HepG2 (cell line): ENCODE measurements at regions not wholly inside any gene's neighbourhood (a gene's known extent, or its start where the extent isn't known, plus 50 kb on each side); places are given as distances from the start of the nearest gene placed in this dataset.

Source experiments
- ATAC-seq: fragments of 200-7000 bp; cut with Tn5 transposase; 3 replicates; pipeline ENCODE4 v1.9.1; 2020; ENCODE audit warnings: mild to moderate bottlenecking, moderate library complexity
- BruUV-seq: library from RNA; stranded (reverse); fragments of 400-500 nt; replicated peaks from 2 replicates; lab custom pipeline; 2021; lab: Mats Ljungman, UMichigan
- CTCF ChIA-PET: fragments of 300-600 bp; formaldehyde crosslinking; extraction: SDS; loops from one replicate; lab custom pipeline; 2021; ENCODE audit warnings: low total read pairs, inconsistent platforms, low intra/inter-chr PET ratio; lab: Yijun Ruan, JAX
- POLR2A ChIA-PET: fragments of 350-600 bp; sonication (Branson Sonifier 250); formaldehyde crosslinking; loops from one replicate; lab custom pipeline; 2020; ENCODE audit warnings: antibody characterized with exemption, inconsistent platforms; lab: Yijun Ruan, JAX
- DNase-seq: peaks from one replicate; pipeline ENCODE4 v3.0.0-alpha.2; 2015; ENCODE audit warnings: low spot score
- FAIRE-seq: peaks from 3 replicates; lab custom pipeline; 2011; peaks lifted over from hg19 to GRCh38; lab: Jason Lieb, UNC
- H2AFZ ChIP-seq: one replicate; pipeline ENCODE4 v1.6.1; 2011; ENCODE audit warnings: low read length, inconsistent platforms
- H3K27ac ChIP-seq: fragments of 300-600 bp; 3 replicates; pipeline ENCODE4 v1.8.0; 2011; ENCODE audit warnings: mixed run types, mild to moderate bottlenecking, mixed read lengths, low read length, inconsistent platforms; ENCODE audit not compliant: insufficient read depth; ENCODE audit errors: extremely low read length
- H3K27me3 ChIP-seq, 2 experiments: fragments of 200-600 bp in 1 of 2; 2 replicates in 1 of 2; 3 replicates in 1 of 2; pipeline versions ENCODE4 v1.6.0 to v1.8.0; 2011; ENCODE audit warnings: low read length in 2 of 2, mild to moderate bottlenecking in 2 of 2, moderate library complexity in 2 of 2, inconsistent platforms in 1 of 2; ENCODE audit not compliant: insufficient read depth in 2 of 2, control insufficient read depth in 1 of 2
- H3K36me3 ChIP-seq, 2 experiments: fragments of 200-600 bp in 1 of 2; replicated peaks in 1 of 2; 2 replicates in 1 of 2; 3 replicates in 1 of 2; pipeline versions ENCODE4 v1.5.1 to v1.8.0; 2011; ENCODE audit warnings: low read length in 2 of 2, inconsistent platforms in 1 of 2; ENCODE audit not compliant: insufficient read depth in 2 of 2, control insufficient read depth in 1 of 2
- H3K4me1 ChIP-seq: 2 replicates; pipeline ENCODE4 v1.5.1; 2012; ENCODE audit warnings: low read length, inconsistent platforms; ENCODE audit not compliant: insufficient read depth
- H3K4me2 ChIP-seq: 2 replicates; pipeline ENCODE4 v1.6.0; 2011; ENCODE audit warnings: low read depth, low read length, inconsistent platforms
- H3K4me3 ChIP-seq, 3 experiments: fragments of 200-600 bp in 1 of 3; sonication (generic), shearing (Covaris generic) in 1 of 3; replicated peaks in 1 of 3; 2 replicates each; pipeline ENCODE4 v1.5.1; 2011 to 2016; ENCODE audit warnings: low read length in 3 of 3, inconsistent platforms in 2 of 3, low read depth in 2 of 3, mild to moderate bottlenecking in 2 of 3, control low read depth in 1 of 3, mixed read lengths in 1 of 3; ENCODE audit not compliant: insufficient read depth in 1 of 3
- H3K79me2 ChIP-seq: one replicate; pipeline ENCODE4 v1.6.1; 2011; ENCODE audit warnings: low read length, inconsistent platforms; ENCODE audit not compliant: insufficient read depth
- H3K9ac ChIP-seq: 2 replicates; pipeline ENCODE4 v1.6.0; 2011; ENCODE audit warnings: mild to moderate bottlenecking, low read depth, low read length, inconsistent platforms; ENCODE audit not compliant: insufficient read depth
- H3K9me3 ChIP-seq: 2 replicates; pipeline ENCODE4 v1.5.1; 2012; ENCODE audit warnings: mild to moderate bottlenecking, low read length
- H4K20me1 ChIP-seq: 2 replicates; pipeline ENCODE4 v1.6.0; 2011; ENCODE audit warnings: inconsistent platforms, mild to moderate bottlenecking, low read length, moderate library complexity; ENCODE audit not compliant: insufficient read depth
- GLMP ChIP-seq: sonication (generic); formaldehyde crosslinking; IDR thresholded peaks from 2 replicates; pipeline ENCODE4 v1.9.0; 2021; ENCODE audit warnings: missing genetic modification reagents, mild to moderate bottlenecking, borderline replicate concordance
- MXD4 ChIP-seq: IDR thresholded peaks from 2 replicates; pipeline ENCODE4 v1.6.1; 2016; ENCODE audit warnings: mild to moderate bottlenecking, missing biosample characterization, missing genetic modification reagents
- ZHX1 ChIP-seq: sonication (generic); formaldehyde crosslinking; IDR thresholded peaks from 2 replicates; pipeline ENCODE4 v1.8.1; 2022; ENCODE audit warnings: low read depth, mild to moderate bottlenecking, missing genetic modification reagents
- ZSCAN21 ChIP-seq: sonication (generic); formaldehyde crosslinking; IDR thresholded peaks from 2 replicates; pipeline ENCODE4 v1.8.0; 2022; ENCODE audit warnings: mild to moderate bottlenecking, missing genetic modification reagents, moderate library complexity, borderline replicate concordance
- WGBS: methylation state at CpG from one replicate; pipeline ENCODE4 v1.1.6; 2017; ENCODE audit warnings: low lambda C conversion rate; 5-methylcytosine and 5-hydroxymethylcytosine counted together
- in situ Hi-C: cut with HindIII; loops from 2 replicates; pipeline ENCODE4 v1.10.0; 2017; ENCODE audit warnings: low pct_unique_long_range_greater_than_20kb; ENCODE audit not compliant: extremely low pct_ligation_motif_present
- intact Hi-C: fragments of 100-400 bp; cut with micrococcal nuclease; formaldehyde crosslinking; loops from one replicate; pipeline ENCODE4 v1.10.0; 2022; ENCODE audit not compliant: unreplicated experiment

DNA sequence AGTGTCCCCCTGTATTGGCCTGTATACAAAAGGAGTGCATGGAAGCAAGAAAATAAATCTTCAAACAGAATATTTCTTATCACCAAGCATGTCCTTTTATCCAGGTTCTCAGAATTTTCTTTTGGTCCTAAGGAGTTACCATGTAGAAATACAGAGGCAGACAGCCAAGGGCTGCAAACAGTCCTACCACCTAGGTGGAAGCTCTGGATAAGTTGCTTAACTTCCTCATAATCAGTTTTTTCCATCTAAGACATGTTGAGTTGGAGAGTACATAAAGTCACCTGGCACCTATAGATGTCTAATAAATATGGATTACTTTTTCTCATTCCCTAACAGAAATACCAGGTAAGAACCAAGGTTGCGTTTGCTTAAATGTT, 57.0 kb upstream of the BLID start:
- WGBS = 84% methylated on average over 1 of the region's 1 CpG
- no peak for TF ChIP-seq MXD4 (CRISPR knock-in tag)
- POLR2A ChIA-PET = no interaction called here
- no TSS peak for BruUV-seq
- DNase-seq (no peak), ATAC-seq (no peak), FAIRE-seq (no peak)
- in situ Hi-C loops = no loop called here
- H3K4me3 ChIP-seq = no peak overlapping the region
- no peaks in the 10 kb centered on the region for H3K4me1 ChIP-seq
- no peaks in the 10 kb centered on the region for H4K20me1 ChIP-seq
- H3K9me3 ChIP-seq = no peaks in the 10 kb centered on the region
- H3K36me3 ChIP-seq = no peaks in the 10 kb centered on the region
- H3K79me2 ChIP-seq = no peaks in the 10 kb centered on the region
- no peak overlapping the region for H3K4me2 ChIP-seq
- CTCF ChIA-PET = no interaction called here
- no peak overlapping the region for H2AFZ ChIP-seq
- no peaks in the 10 kb centered on the region for H3K27me3 ChIP-seq
- H3K27ac ChIP-seq = no peak overlapping the region
- intact Hi-C loops = no loop called here
- no peak overlapping the region for H3K9ac ChIP-seq

DNA sequence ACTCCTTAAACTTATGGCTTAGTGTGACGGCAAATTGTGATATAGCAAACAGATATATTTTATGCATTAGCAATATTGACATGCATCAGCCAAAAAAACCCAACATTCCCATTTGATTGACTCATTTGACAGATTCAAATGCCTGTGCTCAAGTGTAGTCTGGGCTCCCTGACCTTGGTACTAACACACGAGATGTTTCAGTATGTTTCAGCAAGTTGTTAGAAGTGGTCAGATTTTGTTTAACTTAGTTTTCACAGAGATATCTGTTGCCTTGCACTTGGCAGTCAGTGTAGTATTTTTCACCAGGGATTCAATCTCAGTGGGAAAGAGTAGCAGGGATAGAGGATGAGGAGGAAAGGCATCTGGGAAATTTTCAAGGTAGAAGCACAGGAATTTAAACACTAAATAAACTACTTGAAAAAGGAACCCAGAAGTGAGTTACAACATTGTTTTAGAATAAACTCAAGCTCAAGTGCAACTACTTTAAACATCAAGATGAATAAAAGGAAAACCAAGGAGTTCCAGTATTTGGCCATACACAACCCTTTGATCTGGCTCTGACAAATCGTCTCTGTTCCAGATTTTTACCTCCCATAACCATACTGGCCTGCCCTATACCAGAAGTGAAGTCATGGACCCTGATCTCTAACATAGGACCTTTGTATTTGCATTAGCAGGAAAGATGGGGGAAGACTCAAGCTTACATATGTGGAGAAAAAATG, 56.5 kb upstream of the BLID start:
- FAIRE-seq (no peak), ATAC-seq (no peak), DNase-seq (no peak)
- Histone ChIP-seq H3K9me3 (no peaks in the 10 kb centered on the region), H3K27ac (no peak overlapping the region), H3K4me3 (no peak overlapping the region), H3K27me3 (no peaks in the 10 kb centered on the region), H3K4me1 (no peaks in the 10 kb centered on the region), H3K9ac (no peak overlapping the region), H3K4me2 (no peak overlapping the region), H3K79me2 (no peaks in the 10 kb centered on the region), H2AFZ (no peak overlapping the region), H4K20me1 (no peaks in the 10 kb centered on the region), H3K36me3 (no peaks in the 10 kb centered on the region)
- POLR2A ChIA-PET = no interaction called here
- intact Hi-C loops (no loop called here), in situ Hi-C loops (no loop called here)
- no TSS peak for BruUV-seq
- WGBS = 16% methylated on average over 3 of the region's 3 CpGs
- TF ChIP-seq ZHX1 (CRISPR knock-in tag) = no peak
- no peak for TF ChIP-seq GLMP (CRISPR knock-in tag)
- TF ChIP-seq ZSCAN21 (CRISPR knock-in tag) = no peak
- CTCF ChIA-PET = no interaction called here
